Endothelial cell of umbilical vein (primary cell): ENCODE measurements at regions not wholly inside any gene's neighbourhood (a gene's known extent, or its start where the extent isn't known, plus 50 kb on each side); places are given as distances from the start of the nearest gene placed in this dataset.

Source experiments
- BruUV-seq: library from RNA; stranded (reverse); fragments of 400-500 nt; replicated peaks from 2 replicates; lab custom pipeline; 2021; lab: Mats Ljungman, UMichigan
- CTCF ChIA-PET: fragments of 300-600, 350-600 bp; sonication (Branson Sonifier 250); formaldehyde crosslinking; loops from one replicate; lab custom pipeline; 2021; ENCODE audit warnings: antibody characterized with exemption, inconsistent platforms; lab: Charles Lee
- POLR2A ChIA-PET: fragments of 300-600, 350-600 bp; sonication (Branson Sonifier 250); formaldehyde crosslinking; loops from one replicate; lab custom pipeline; 2021; ENCODE audit warnings: antibody characterized with exemption, inconsistent platforms; lab: Charles Lee
- DNase-seq: peaks from one replicate; pipeline ENCODE4 v3.0.0-alpha.2; 2011; ENCODE audit warnings: low read depth, low spot score
- FAIRE-seq: peaks from 2 replicates; lab custom pipeline; 2011; peaks lifted over from hg19 to GRCh38; lab: Jason Lieb, UNC
- H2AFZ ChIP-seq: 2 replicates; pipeline ENCODE4 v1.6.0; 2012; ENCODE audit warnings: low read depth, low read length, control low read depth, inconsistent platforms
- H3K27ac ChIP-seq: 2 replicates; pipeline ENCODE4 v1.5.1; 2011; ENCODE audit warnings: low read depth, mild to moderate bottlenecking, control low read depth, low read length, moderate library complexity; ENCODE audit not compliant: insufficient read depth
- H3K27me3 ChIP-seq, 2 experiments: 2 replicates each; pipeline versions ENCODE4 v1.6.0 to v1.6.1; 2011; ENCODE audit warnings: low read length in 2 of 2, mixed read lengths in 1 of 2; ENCODE audit not compliant: control insufficient read depth in 2 of 2, insufficient read depth in 2 of 2
- H3K36me3 ChIP-seq, 2 experiments: 2 replicates in 1 of 2; 3 replicates in 1 of 2; pipeline ENCODE4 v1.5.1; 2011; ENCODE audit warnings: low read length in 2 of 2, mild to moderate bottlenecking in 1 of 2, moderate library complexity in 1 of 2; ENCODE audit not compliant: control insufficient read depth in 2 of 2, insufficient read depth in 2 of 2; ENCODE audit errors: extremely low read depth in 1 of 2
- H3K4me1 ChIP-seq: 3 replicates; pipeline ENCODE4 v1.5.1; 2011; ENCODE audit warnings: mild to moderate bottlenecking, low read length; ENCODE audit not compliant: control insufficient read depth, insufficient read depth; ENCODE audit errors: extremely low read depth
- H3K4me2 ChIP-seq: 2 replicates; pipeline ENCODE4 v1.6.1; 2011; ENCODE audit warnings: low read length, control low read depth, mixed read lengths; ENCODE audit not compliant: insufficient read depth
- H3K4me3 ChIP-seq, 3 experiments: fragments of 200-600 bp in 1 of 3; sonication (generic), shearing (Covaris generic) in 1 of 3; replicated peaks in 1 of 3; 2 replicates each; pipeline ENCODE4 v1.5.1; 2011 to 2016; ENCODE audit warnings: control low read depth in 3 of 3, low read length in 3 of 3, mild to moderate bottlenecking in 2 of 3, inconsistent platforms in 1 of 3, low read depth in 1 of 3, moderate library complexity in 1 of 3; ENCODE audit not compliant: insufficient read depth in 1 of 3
- H3K79me2 ChIP-seq: 2 replicates; pipeline ENCODE4 v1.6.0; 2012; ENCODE audit warnings: low read length, inconsistent platforms; ENCODE audit not compliant: control insufficient read depth, insufficient read depth
- H3K9ac ChIP-seq: replicated peaks from 2 replicates; pipeline ENCODE3; 2011; ENCODE audit warnings: low read length, control low read depth; ENCODE audit not compliant: insufficient read depth; ENCODE audit errors: extremely low read depth
- H3K9me1 ChIP-seq: replicated peaks from 3 replicates; pipeline ENCODE4 v1.6.0; 2011; ENCODE audit warnings: mild to moderate bottlenecking, low read length; ENCODE audit not compliant: control insufficient read depth, insufficient read depth; ENCODE audit errors: extremely low read depth
- H3K9me3 ChIP-seq: replicated peaks from 2 replicates; pipeline ENCODE4 v1.5.1; 2012; ENCODE audit warnings: low read length, inconsistent platforms; ENCODE audit not compliant: control insufficient read depth, insufficient read depth
- H4K20me1 ChIP-seq: replicated peaks from 2 replicates; pipeline ENCODE3; 2011; ENCODE audit warnings: mild to moderate bottlenecking, low read length; ENCODE audit not compliant: control insufficient read depth, insufficient read depth; ENCODE audit errors: extremely low read depth
- CTCF ChIP-seq, 2 donors: IDR thresholded peaks; 1 replicate in 1 of 2; 2 replicates in 1 of 2; pipeline ENCODE4 v1.5.1; 2011; ENCODE audit warnings: low read length in 2 of 2, mild to moderate bottlenecking in 2 of 2, moderate library complexity in 2 of 2, control low read depth in 1 of 2, inconsistent platforms in 1 of 2, low read depth in 1 of 2; ENCODE audit not compliant: insufficient read depth in 1 of 2; ENCODE audit errors: extremely low read depth in 1 of 2
- EZH2 ChIP-seq: IDR thresholded peaks from 2 replicates; pipeline ENCODE4 v1.6.1; 2012; ENCODE audit warnings: borderline replicate concordance, low read depth, mild to moderate bottlenecking, moderate library complexity, low read length, inconsistent platforms; ENCODE audit not compliant: severe bottlenecking
- FOS ChIP-seq: IDR thresholded peaks from 2 replicates; pipeline ENCODE4 v1.6.1; 2011; ENCODE audit warnings: mild to moderate bottlenecking, low read length, moderate library complexity, borderline replicate concordance; ENCODE audit not compliant: insufficient read depth
- GATA2 ChIP-seq: IDR thresholded peaks from 2 replicates; pipeline ENCODE4 v1.7.0; 2011; ENCODE audit warnings: low read depth, mild to moderate bottlenecking, moderate library complexity, mixed read lengths, low read length; ENCODE audit not compliant: insufficient read length, insufficient read depth
- JUN ChIP-seq: IDR thresholded peaks from 2 replicates; pipeline ENCODE4 v1.6.1; 2011; ENCODE audit warnings: borderline replicate concordance, low read depth; ENCODE audit not compliant: insufficient read length, insufficient read depth
- MAX ChIP-seq: IDR thresholded peaks from 2 replicates; pipeline ENCODE4 v1.6.1; 2011; ENCODE audit not compliant: insufficient read depth, insufficient read length
- MYC ChIP-seq: IDR thresholded peaks from one replicate; pipeline ENCODE4 v1.6.1; 2011; ENCODE audit warnings: mild to moderate bottlenecking, low read depth, low read length
- POLR2A ChIP-seq: IDR thresholded peaks from 2 replicates; pipeline ENCODE4 v1.6.1; 2012; ENCODE audit warnings: low read depth, mild to moderate bottlenecking, control low read depth, low read length
- POLR2AphosphoS5 ChIP-seq: IDR thresholded peaks from 2 replicates; pipeline ENCODE4 v1.6.1; 2012; ENCODE audit warnings: low read depth, mild to moderate bottlenecking, control low read depth, low read length, moderate library complexity; ENCODE audit not compliant: insufficient read depth
- dilution Hi-C: fragments of 300-500 bp; cut with MboI; formaldehyde crosslinking; loops from one replicate; pipeline ENCODE4 v1.15.0; 2019; ENCODE audit warnings: low sequenced_read_pairs; ENCODE audit not compliant: extremely low pct_ligation_motif_present
- intact Hi-C: fragments of 100-400 bp; cut with micrococcal nuclease; formaldehyde crosslinking; loops from one replicate; pipeline ENCODE4 v1.10.0; 2022

DNA sequence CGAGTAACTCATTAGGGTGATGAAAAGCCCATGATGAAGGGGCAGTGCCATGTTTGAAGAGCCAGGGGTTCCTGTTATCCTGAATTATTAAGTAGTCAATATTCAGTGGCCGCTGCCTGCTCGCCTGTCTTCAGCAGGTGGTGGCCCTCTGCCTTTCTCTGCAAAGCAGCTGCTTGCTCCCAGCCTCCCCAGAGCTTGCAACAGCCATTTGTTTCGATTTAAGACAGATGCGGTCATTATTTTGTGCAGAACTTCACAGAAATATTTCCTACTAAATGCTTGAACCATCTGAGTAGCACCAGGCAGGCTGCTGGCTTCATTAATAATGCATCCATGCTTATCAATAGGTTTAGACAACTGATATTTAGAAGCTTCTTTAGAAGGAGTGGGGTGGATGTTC lies 104.3 kb upstream of the TTC29 start:
- CTCF ChIA-PET, result interaction anchor here (1.1 kb wide), 1 partner anchor 47 kb away, joined by 4 read pairs; no protein-coding TSS in a partner anchor
- FAIRE-seq, result no peak

More for the DNA sequence above, 104.3 kb upstream of the TTC29 start:
- Histone ChIP-seq H3K4me2 (no peak overlapping the region), H3K4me1 (no peaks in the 10 kb centered on the region), H3K36me3 (no peaks in the 10 kb centered on the region), H3K9me1 (no peaks in the 10 kb centered on the region), H3K27ac (no peak overlapping the region), H3K4me3 (no peak overlapping the region), H3K79me2 (no peaks in the 10 kb centered on the region), H3K27me3 (peaks cover 10 to 20% of the 10 kb centered on the region in 2 experiments), H3K9me3 (no peaks in the 10 kb centered on the region), H2AFZ (no peak overlapping the region), H4K20me1 (no peaks in the 10 kb centered on the region), H3K9ac (no peak overlapping the region)
- POLR2A ChIA-PET, result no interaction called here
- intact Hi-C loops (no loop called here), dilution Hi-C loops (no loop called here)
- TF ChIP-seq CTCF (IDR thresholded peaks at IDR 0.05; ENCODE audit: extremely low read depth in 1 of 2, insufficient read depth in 1 of 2, low read depth in 1 of 2, low read length in 2 of 2), result no peak
- TF ChIP-seq GATA2, result no peak
- no peak for TF ChIP-seq POLR2AphosphoS5
- TF ChIP-seq JUN, result no peak
- TF ChIP-seq MYC, result no peak
- no peak for TF ChIP-seq FOS
- no peak for TF ChIP-seq EZH2
- TF ChIP-seq MAX, result no peak
- no peak for TF ChIP-seq POLR2A
- no peak for DNase-seq
- BruUV-seq, result no TSS peak
